WTC11 (cell line): ENCODE measurements at regions not wholly inside any gene's neighbourhood (a gene's known extent, or its start where the extent isn't known, plus 50 kb on each side); places are given as distances from the start of the nearest gene placed in this dataset.

Experiments
- ATAC-seq: fragments of 200-7000 bp; cut with Tn5 transposase; 2 replicates; pipeline ENCODE4 v1.10.0; 2021; ENCODE audit warnings: mild to moderate bottlenecking, moderate library complexity
- CTCF ChIA-PET: fragments of 300-600 bp; sonication (Branson Sonifier 250); formaldehyde crosslinking; loops from one replicate; lab custom pipeline; 2021; ENCODE audit warnings: antibody characterized with exemption; lab: Charles Lee
- POLR2A ChIA-PET: fragments of 350-600 bp; sonication (Branson Sonifier 250); formaldehyde crosslinking; loops from one replicate; lab custom pipeline; 2021; ENCODE audit warnings: antibody characterized with exemption; lab: Charles Lee
- DNase-seq: peaks from one replicate; pipeline ENCODE4 v3.0.0; 2021; ENCODE audit warnings: low spot score
- H3K27ac Mint-ChIP-seq: 2 replicates; pipeline ENCODE4 v1.8.0; 2021; ENCODE audit warnings: mixed read lengths
- H3K27me3 Mint-ChIP-seq: 2 replicates; pipeline ENCODE4 v1.8.0; 2021; ENCODE audit warnings: low read depth, mild to moderate bottlenecking, moderate library complexity, mixed read lengths
- H3K36me3 Mint-ChIP-seq: 2 replicates; pipeline ENCODE4 v1.8.0; 2021; ENCODE audit warnings: mixed read lengths
- H3K4me1 Mint-ChIP-seq: 2 replicates; pipeline ENCODE4 v1.8.0; 2022; ENCODE audit warnings: mixed read lengths
- H3K4me3 Mint-ChIP-seq: 2 replicates; pipeline ENCODE4 v1.8.0; 2021; ENCODE audit warnings: mild to moderate bottlenecking, moderate library complexity, mixed read lengths
- H3K9me3 Mint-ChIP-seq: 2 replicates; pipeline ENCODE4 v1.8.0; 2021; ENCODE audit warnings: mixed read lengths
- ARID4B ChIP-seq: sonication (generic); formaldehyde crosslinking; IDR thresholded peaks from 2 replicates; pipeline ENCODE4 v1.8.0; 2023; ENCODE audit warnings: missing genetic modification reagents, mild to moderate bottlenecking, borderline replicate concordance
- CREB1 ChIP-seq: sonication (generic); formaldehyde crosslinking; IDR thresholded peaks from 2 replicates; pipeline ENCODE4 v1.8.0; 2023; ENCODE audit warnings: mild to moderate bottlenecking, missing genetic modification reagents
- ETV6 ChIP-seq: sonication (generic); formaldehyde crosslinking; IDR thresholded peaks from 2 replicates; pipeline ENCODE4 v1.8.1; 2022; ENCODE audit warnings: mild to moderate bottlenecking, missing genetic modification reagents
- GTF2I ChIP-seq: fragments of 250-450 bp; sonication (Bioruptor Pico); conservative IDR thresholded peaks from 2 replicates; pipeline ENCODE4 v1.4.0; 2021; ENCODE audit warnings: mild to moderate bottlenecking
- HMGA2 ChIP-seq: fragments of 250-450 bp; sonication (Bioruptor Pico); IDR thresholded peaks from 2 replicates; pipeline ENCODE4 v1.4.0; 2021; ENCODE audit warnings: mild to moderate bottlenecking, moderate library complexity
- IRF2 ChIP-seq: sonication (generic); formaldehyde crosslinking; IDR thresholded peaks from 2 replicates; pipeline ENCODE4 v1.8.0; 2022; ENCODE audit warnings: low read depth, missing genetic modification reagents, borderline replicate concordance
- JAZF1 ChIP-seq: fragments of 250-450 bp; sonication (Bioruptor Pico); IDR thresholded peaks from 2 replicates; pipeline ENCODE4 v1.9.0; 2021; ENCODE audit warnings: moderate library complexity, mild to moderate bottlenecking, inconsistent platforms
- JUN ChIP-seq: sonication (generic); formaldehyde crosslinking; IDR thresholded peaks from 2 replicates; pipeline ENCODE4 v1.8.0; 2023; ENCODE audit warnings: mild to moderate bottlenecking, missing genetic modification reagents
- KAT7 ChIP-seq: sonication (generic); formaldehyde crosslinking; IDR thresholded peaks from 2 replicates; pipeline ENCODE4 v1.8.1; 2023; ENCODE audit warnings: missing genetic modification reagents, mild to moderate bottlenecking, borderline replicate concordance
- NR2C2 ChIP-seq: sonication (generic); formaldehyde crosslinking; IDR thresholded peaks from 2 replicates; pipeline ENCODE4 v1.8.0; 2022; ENCODE audit warnings: mild to moderate bottlenecking, missing genetic modification reagents
- OVOL2 ChIP-seq: fragments of 250-450 bp; sonication (Bioruptor Pico); IDR thresholded peaks from 2 replicates; pipeline ENCODE4 v1.9.0; 2021; ENCODE audit warnings: mild to moderate bottlenecking, borderline replicate concordance
- RELA ChIP-seq: sonication (generic); formaldehyde crosslinking; IDR thresholded peaks from 2 replicates; pipeline ENCODE4 v1.8.1; 2022; ENCODE audit warnings: missing genetic modification reagents, mild to moderate bottlenecking, borderline replicate concordance
- SP1 ChIP-seq: sonication (generic); formaldehyde crosslinking; conservative IDR thresholded peaks from 2 replicates; pipeline ENCODE4 v1.8.1; 2022; ENCODE audit warnings: missing genetic modification reagents
- TCF7 ChIP-seq: sonication (generic); formaldehyde crosslinking; IDR thresholded peaks from 2 replicates; pipeline ENCODE4 v1.8.0; 2022; ENCODE audit warnings: mild to moderate bottlenecking, low read depth, missing genetic modification reagents, moderate library complexity
- ZBTB21 ChIP-seq: sonication (generic); formaldehyde crosslinking; IDR thresholded peaks from 2 replicates; pipeline ENCODE4 v1.8.1; 2023; ENCODE audit warnings: mild to moderate bottlenecking, missing genetic modification reagents, borderline replicate concordance
- TF ChIP-seq, protein P1 (sequence below): fragments of 250-450 bp; sonication (Bioruptor Pico); IDR thresholded peaks from 2 replicates; pipeline ENCODE4 v1.9.0; 2021; ENCODE audit warnings: moderate library complexity, mild to moderate bottlenecking, inconsistent platforms, borderline replicate concordance
- TF ChIP-seq, protein P2 (sequence below): sonication (generic); formaldehyde crosslinking; IDR thresholded peaks from 2 replicates; pipeline ENCODE4 v1.8.1; 2023; ENCODE audit warnings: mild to moderate bottlenecking, missing genetic modification reagents, borderline replicate concordance
- TF ChIP-seq, protein P3 (sequence below): sonication (generic); formaldehyde crosslinking; IDR thresholded peaks from 2 replicates; pipeline ENCODE4 v1.8.1; 2023; ENCODE audit warnings: mild to moderate bottlenecking, missing genetic modification reagents, moderate library complexity
- TF ChIP-seq, protein P4 (sequence below): sonication (generic); formaldehyde crosslinking; IDR thresholded peaks from 2 replicates; pipeline ENCODE4 v1.8.0; 2022; ENCODE audit warnings: mild to moderate bottlenecking, missing genetic modification reagents

GRCh38 chr22:27523711-27524110 is 277.8 kb downstream of the MN1 start:
- POLR2A ChIA-PET, result no interaction called here
- DNase-seq, result no peak
- H3K36me3 Mint-ChIP-seq, result no peaks in the 10 kb centered on the region
- H3K27ac Mint-ChIP-seq, result no peak overlapping the region
- no peaks in the 10 kb centered on the region for H3K27me3 Mint-ChIP-seq
- 0 out of 2 replicates have a peak, but pooled peaks cover under 1% of the 10 kb centered on the region for H3K9me3 Mint-ChIP-seq
- no peak overlapping the region for H3K4me3 Mint-ChIP-seq
- no peak for TF ChIP-seq ARID4B (CRISPR knock-in tag)
- TF ChIP-seq, protein P1, sequence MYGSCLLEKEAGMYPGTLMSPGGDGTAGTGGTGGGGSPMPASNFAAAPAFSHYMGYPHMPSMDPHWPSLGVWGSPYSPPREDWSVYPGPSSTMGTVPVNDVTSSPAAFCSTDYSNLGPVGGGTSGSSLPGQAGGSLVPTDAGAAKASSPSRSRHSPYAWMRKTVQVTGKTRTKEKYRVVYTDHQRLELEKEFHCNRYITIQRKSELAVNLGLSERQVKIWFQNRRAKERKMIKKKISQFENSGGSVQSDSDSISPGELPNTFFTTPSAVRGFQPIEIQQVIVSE (CRISPR knock-in tag), result no peak
- no peak for TF ChIP-seq OVOL2 (CRISPR knock-in tag)
- no peak for TF ChIP-seq KAT7 (CRISPR knock-in tag)
- no peak for TF ChIP-seq HMGA2 (CRISPR knock-in tag)
- TF ChIP-seq JAZF1 (CRISPR knock-in tag), result no peak
- TF ChIP-seq RELA (CRISPR knock-in tag), result no peak
- TF ChIP-seq NR2C2 (CRISPR knock-in tag), result no peak
- no peak for TF ChIP-seq TCF7 (CRISPR knock-in tag)
- TF ChIP-seq ETV6 (CRISPR knock-in tag), result no peak
- TF ChIP-seq, protein P2, sequence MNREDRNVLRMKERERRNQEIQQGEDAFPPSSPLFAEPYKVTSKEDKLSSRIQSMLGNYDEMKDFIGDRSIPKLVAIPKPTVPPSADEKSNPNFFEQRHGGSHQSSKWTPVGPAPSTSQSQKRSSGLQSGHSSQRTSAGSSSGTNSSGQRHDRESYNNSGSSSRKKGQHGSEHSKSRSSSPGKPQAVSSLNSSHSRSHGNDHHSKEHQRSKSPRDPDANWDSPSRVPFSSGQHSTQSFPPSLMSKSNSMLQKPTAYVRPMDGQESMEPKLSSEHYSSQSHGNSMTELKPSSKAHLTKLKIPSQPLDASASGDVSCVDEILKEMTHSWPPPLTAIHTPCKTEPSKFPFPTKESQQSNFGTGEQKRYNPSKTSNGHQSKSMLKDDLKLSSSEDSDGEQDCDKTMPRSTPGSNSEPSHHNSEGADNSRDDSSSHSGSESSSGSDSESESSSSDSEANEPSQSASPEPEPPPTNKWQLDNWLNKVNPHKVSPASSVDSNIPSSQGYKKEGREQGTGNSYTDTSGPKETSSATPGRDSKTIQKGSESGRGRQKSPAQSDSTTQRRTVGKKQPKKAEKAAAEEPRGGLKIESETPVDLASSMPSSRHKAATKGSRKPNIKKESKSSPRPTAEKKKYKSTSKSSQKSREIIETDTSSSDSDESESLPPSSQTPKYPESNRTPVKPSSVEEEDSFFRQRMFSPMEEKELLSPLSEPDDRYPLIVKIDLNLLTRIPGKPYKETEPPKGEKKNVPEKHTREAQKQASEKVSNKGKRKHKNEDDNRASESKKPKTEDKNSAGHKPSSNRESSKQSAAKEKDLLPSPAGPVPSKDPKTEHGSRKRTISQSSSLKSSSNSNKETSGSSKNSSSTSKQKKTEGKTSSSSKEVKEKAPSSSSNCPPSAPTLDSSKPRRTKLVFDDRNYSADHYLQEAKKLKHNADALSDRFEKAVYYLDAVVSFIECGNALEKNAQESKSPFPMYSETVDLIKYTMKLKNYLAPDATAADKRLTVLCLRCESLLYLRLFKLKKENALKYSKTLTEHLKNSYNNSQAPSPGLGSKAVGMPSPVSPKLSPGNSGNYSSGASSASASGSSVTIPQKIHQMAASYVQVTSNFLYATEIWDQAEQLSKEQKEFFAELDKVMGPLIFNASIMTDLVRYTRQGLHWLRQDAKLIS (CRISPR knock-in tag), result no peak
- TF ChIP-seq IRF2, result no peak
- no peak for TF ChIP-seq CREB1
- TF ChIP-seq ZBTB21 (CRISPR knock-in tag), result no peak
- no peak for ATAC-seq
- H3K4me1 Mint-ChIP-seq, result peaks cover 5% of the 10 kb centered on the region
- CTCF ChIA-PET, result interaction anchor here (0.8 kb wide), 1 partner anchor 92 kb away, joined by 4 read pairs; no protein-coding TSS in a partner anchor

DNA sequence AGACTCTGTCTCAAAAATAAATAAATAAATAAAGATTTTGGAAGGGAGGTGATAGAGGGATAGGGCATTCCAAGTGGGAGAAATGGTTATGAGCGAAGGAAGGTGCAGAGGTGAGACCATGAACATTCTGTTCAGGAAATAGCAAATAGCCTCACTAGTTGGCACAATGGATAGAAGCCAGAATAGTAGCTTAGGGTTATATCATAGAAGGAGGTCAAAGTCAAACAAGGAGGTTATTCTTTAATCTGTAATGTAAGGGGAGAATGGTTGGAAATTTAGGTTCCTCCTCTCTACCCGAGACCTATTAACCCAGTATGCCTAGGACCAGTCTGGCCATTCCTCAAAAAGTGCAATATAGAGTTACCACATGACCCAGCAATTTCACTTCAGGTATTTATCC is 275.8 kb downstream of the MN1 start:
- ChIA-PET CTCF (no interaction called here), POLR2A (no interaction called here)
- Mint-ChIP-seq H3K27me3 (no peaks in the 10 kb centered on the region), H3K27ac (no peak overlapping the region), H3K4me1 (no peaks in the 10 kb centered on the region), H3K36me3 (no peaks in the 10 kb centered on the region), H3K4me3 (no peak overlapping the region), H3K9me3 (peaks cover 4% of the 10 kb centered on the region; the same call in 1 of the 2 replicates)
- DNase-seq (no peak), ATAC-seq (no peak)
- no peak for TF ChIP-seq JUN (CRISPR knock-in tag)
- no peak for TF ChIP-seq GTF2I
- no peak for TF ChIP-seq SP1
- TF ChIP-seq, protein P3, sequence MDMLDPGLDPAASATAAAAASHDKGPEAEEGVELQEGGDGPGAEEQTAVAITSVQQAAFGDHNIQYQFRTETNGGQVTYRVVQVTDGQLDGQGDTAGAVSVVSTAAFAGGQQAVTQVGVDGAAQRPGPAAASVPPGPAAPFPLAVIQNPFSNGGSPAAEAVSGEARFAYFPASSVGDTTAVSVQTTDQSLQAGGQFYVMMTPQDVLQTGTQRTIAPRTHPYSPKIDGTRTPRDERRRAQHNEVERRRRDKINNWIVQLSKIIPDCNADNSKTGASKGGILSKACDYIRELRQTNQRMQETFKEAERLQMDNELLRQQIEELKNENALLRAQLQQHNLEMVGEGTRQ (CRISPR knock-in tag), result no peak
- TF ChIP-seq, protein P4, sequence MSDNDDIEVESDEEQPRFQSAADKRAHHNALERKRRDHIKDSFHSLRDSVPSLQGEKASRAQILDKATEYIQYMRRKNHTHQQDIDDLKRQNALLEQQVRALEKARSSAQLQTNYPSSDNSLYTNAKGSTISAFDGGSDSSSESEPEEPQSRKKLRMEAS (CRISPR knock-in tag), result no peak
